ENCODE measurements at regions not wholly inside any gene's neighbourhood (a gene's known extent, or its start where the extent isn't known, plus 50 kb on each side); places are given as distances from the start of the nearest gene placed in this dataset.

GRCh38 chr9:88202321-88202720, 64.0 kb upstream of the SPATA31C2 start:
- WGBS, 2 donors, result 83 to 86% methylated on average over 8 of the region's 8 CpGs
- ATAC-seq (ENCODE audit: low FRiP score), result no peak
- Histone ChIP-seq H3K27me3 (ENCODE audit: control insufficient read depth in 1 of 2, insufficient read depth in 2 of 2, low read length in 1 of 2) (no peaks in the 10 kb centered on the region), H3K4me3 (ENCODE audit: low read length in 2 of 2) (no peak overlapping the region), H3K4me1 (ENCODE audit: control insufficient read depth in 1 of 2, insufficient read depth in 2 of 2, low read length in 2 of 2) (peaks cover 0 to 4% of the 10 kb centered on the region in 2 donors), H3K9me3 (ENCODE audit: control insufficient read depth, low read length) (no peaks in the 10 kb centered on the region), H3K36me3 (ENCODE audit: control insufficient read depth in 1 of 2, insufficient read depth in 2 of 2, low read length in 1 of 2) (no peaks in the 10 kb centered on the region), H3K27ac (ENCODE audit: low read depth in 1 of 2, low read length in 2 of 2) (no peak overlapping the region)
- no peak for DNase-seq
- intact Hi-C loops (cut with DNase I), result no loop called here

- Histone ChIP-seq H3K4me1 (ENCODE audit: control insufficient read depth in 1 of 2, insufficient read depth in 2 of 2, low read length in 2 of 2) (peaks cover 0 to 4% of the 10 kb centered on the region in 2 donors), H3K9me3 (ENCODE audit: control insufficient read depth, low read length) (no peaks in the 10 kb centered on the region), H3K4me3 (ENCODE audit: low read length in 2 of 2) (peak overlapping the region; percentile 30 to 54), H3K27ac (ENCODE audit: low read depth in 1 of 2, low read length in 2 of 2) (no peak overlapping the region), H3K36me3 (ENCODE audit: control insufficient read depth in 1 of 2, insufficient read depth in 2 of 2, low read length in 1 of 2) (no peaks in the 10 kb centered on the region), H3K27me3 (ENCODE audit: control insufficient read depth in 1 of 2, insufficient read depth in 2 of 2, low read length in 1 of 2) (no peaks in the 10 kb centered on the region)
- WGBS, 2 donors, result 25 to 36% methylated on average over 7 of the region's 7 CpGs
- DNase-seq, result peak in 1 of 2 donors; percentile 66
- intact Hi-C loops (cut with DNase I), result loop anchor here (5.0 to 10.0 kb wide), 3 partner anchors 59 to 386 kb away; partner anchors contain the start of gene SPIN1 (in 1 of the 2)
- ATAC-seq (ENCODE audit: low FRiP score), result no peak
Observed at GRCh38 chr9:88198341-88198807, 60.1 kb upstream of the SPATA31C2 start.

GRCh38 chr9:88197781-88198340, 59.6 kb upstream of the SPATA31C2 start:
- Histone ChIP-seq H3K27ac (ENCODE audit: low read depth in 1 of 2, low read length in 2 of 2) (no peak overlapping the region), H3K36me3 (ENCODE audit: control insufficient read depth in 1 of 2, insufficient read depth in 2 of 2, low read length in 1 of 2) (no peaks in the 10 kb centered on the region), H3K4me3 (ENCODE audit: low read length in 2 of 2) (peak overlapping the region; percentile 26 to 30), H3K4me1 (ENCODE audit: control insufficient read depth in 1 of 2, insufficient read depth in 2 of 2, low read length in 2 of 2) (peaks cover 0 to 4% of the 10 kb centered on the region in 2 donors), H3K27me3 (ENCODE audit: control insufficient read depth in 1 of 2, insufficient read depth in 2 of 2, low read length in 1 of 2) (no peaks in the 10 kb centered on the region), H3K9me3 (ENCODE audit: control insufficient read depth, low read length) (no peaks in the 10 kb centered on the region)
- 22 to 24% methylated on average over 4 of the region's 4 CpGs for WGBS, 2 donors
- DNase-seq, result no peak
- intact Hi-C loops (cut with DNase I), result loop anchor here (5.0 to 10.0 kb wide), 3 partner anchors 59 to 387 kb away; partner anchors contain the start of gene SPIN1 (in 1 of the 2)
- ATAC-seq (ENCODE audit: low FRiP score), result no peak

GRCh38 chr9:88197016-88197415, 58.7 kb upstream of the SPATA31C2 start:
- H3K36me3 ChIP-seq (ENCODE audit: control insufficient read depth in 1 of 2, insufficient read depth in 2 of 2, low read length in 1 of 2), result no peaks in the 10 kb centered on the region
- H3K27ac ChIP-seq (ENCODE audit: low read depth in 1 of 2, low read length in 2 of 2), result no peak overlapping the region
- H3K4me1 ChIP-seq (ENCODE audit: control insufficient read depth in 1 of 2, insufficient read depth in 2 of 2, low read length in 2 of 2), result peaks cover 0 to 4% of the 10 kb centered on the region in 2 donors
- H3K27me3 ChIP-seq (ENCODE audit: control insufficient read depth in 1 of 2, insufficient read depth in 2 of 2, low read length in 1 of 2), result no peaks in the 10 kb centered on the region
- intact Hi-C loops (cut with DNase I), result loop anchor here (5.0 to 10.0 kb wide), 3 partner anchors 60 to 388 kb away; partner anchors contain the start of gene SPIN1 (in 1 of the 2)
- H3K4me3 ChIP-seq (ENCODE audit: low read length in 2 of 2), result no peak overlapping the region
- DNase-seq (peak in 1 of 2 donors; percentile 67), ATAC-seq (ENCODE audit: low FRiP score) (no peak)
- 38 to 50% methylated on average over 3 of the region's 3 CpGs for WGBS, 2 donors
- no peaks in the 10 kb centered on the region for H3K9me3 ChIP-seq (ENCODE audit: control insufficient read depth, low read length)

- intact Hi-C loops (cut with DNase I), result loop anchor here (5.0 to 10.0 kb wide), 3 partner anchors 61 to 389 kb away; partner anchors contain the start of gene SPIN1 (in 1 of the 2)
- Histone ChIP-seq H3K36me3 (ENCODE audit: control insufficient read depth in 1 of 2, insufficient read depth in 2 of 2, low read length in 1 of 2) (no peaks in the 10 kb centered on the region), H3K4me3 (ENCODE audit: low read length in 2 of 2) (no peak overlapping the region), H3K27ac (ENCODE audit: low read depth in 1 of 2, low read length in 2 of 2) (no peak overlapping the region), H3K9me3 (ENCODE audit: control insufficient read depth, low read length) (no peaks in the 10 kb centered on the region), H3K4me1 (ENCODE audit: control insufficient read depth in 1 of 2, insufficient read depth in 2 of 2, low read length in 2 of 2) (peaks cover 0 to 4% of the 10 kb centered on the region in 2 donors), H3K27me3 (ENCODE audit: control insufficient read depth in 1 of 2, insufficient read depth in 2 of 2, low read length in 1 of 2) (no peaks in the 10 kb centered on the region)
- ATAC-seq (ENCODE audit: low FRiP score) (no peak), DNase-seq (no peak)
- 91 to 93% methylated on average over 5 of the region's 5 CpGs for WGBS, 2 donors
Observed at GRCh38 chr9:88196142-88196790, 58.0 kb upstream of the SPATA31C2 start.

GRCh38 chr9:88193766-88194165, 55.5 kb upstream of the SPATA31C2 start:
- WGBS, 2 donors, result 8 to 9% methylated on average over 6 of the region's 6 CpGs
- peak; percentile 82 for ATAC-seq (ENCODE audit: low FRiP score)
- Histone ChIP-seq H3K9me3 (ENCODE audit: control insufficient read depth, low read length) (peaks cover 1% of the 10 kb centered on the region), H3K4me3 (ENCODE audit: low read length in 2 of 2) (no peak overlapping the region), H3K4me1 (ENCODE audit: control insufficient read depth in 1 of 2, insufficient read depth in 2 of 2, low read length in 2 of 2) (peaks cover 0 to 4% of the 10 kb centered on the region in 2 donors), H3K36me3 (ENCODE audit: control insufficient read depth in 1 of 2, insufficient read depth in 2 of 2, low read length in 1 of 2) (no peaks in the 10 kb centered on the region), H3K27me3 (ENCODE audit: control insufficient read depth in 1 of 2, insufficient read depth in 2 of 2, low read length in 1 of 2) (no peaks in the 10 kb centered on the region), H3K27ac (ENCODE audit: low read depth in 1 of 2, low read length in 2 of 2) (peak overlapping the region; percentile 40 to 73)
- intact Hi-C loops (cut with DNase I), result loop anchor here (5.0 to 10.0 kb wide), 3 partner anchors 191 to 391 kb away; partner anchors contain the start of gene SPIN1 (in 2 of the 2)
- no peak for DNase-seq

GRCh38 chr9:88191456-88191855, 53.2 kb upstream of the SPATA31C2 start:
- H3K27ac ChIP-seq (ENCODE audit: low read depth in 1 of 2, low read length in 2 of 2), result no peak overlapping the region
- 14 to 18% methylated on average over 2 of the region's 2 CpGs for WGBS, 2 donors
- H3K36me3 ChIP-seq (ENCODE audit: control insufficient read depth in 1 of 2, insufficient read depth in 2 of 2, low read length in 1 of 2), result no peaks in the 10 kb centered on the region
- H3K9me3 ChIP-seq (ENCODE audit: control insufficient read depth, low read length), result peaks cover 1% of the 10 kb centered on the region
- ATAC-seq (ENCODE audit: low FRiP score), result no peak
- no peak for DNase-seq
- H3K4me1 ChIP-seq (ENCODE audit: control insufficient read depth in 1 of 2, insufficient read depth in 2 of 2, low read length in 2 of 2), result no peaks in the 10 kb centered on the region
- no peak overlapping the region for H3K4me3 ChIP-seq (ENCODE audit: low read length in 2 of 2)
- H3K27me3 ChIP-seq (ENCODE audit: control insufficient read depth in 1 of 2, insufficient read depth in 2 of 2, low read length in 1 of 2), result no peaks in the 10 kb centered on the region
- intact Hi-C loops (cut with DNase I), result loop anchor here (5.0 to 10.0 kb wide), 3 partner anchors 193 to 393 kb away; partner anchors contain the start of gene SPIN1 (in 2 of the 2)

- 89 to 98% methylated on average over 1 of the region's 1 CpG for WGBS, 2 donors
Observed at GRCh38 chr9:88189371-88189770, 51.1 kb upstream of the SPATA31C2 start.

More at GRCh38 chr9:88189371-88189770, 51.1 kb upstream of the SPATA31C2 start:
- no peak for DNase-seq
- intact Hi-C loops (cut with DNase I), result no loop called here
- Histone ChIP-seq H3K36me3 (ENCODE audit: control insufficient read depth in 1 of 2, insufficient read depth in 2 of 2, low read length in 1 of 2) (no peaks in the 10 kb centered on the region), H3K4me1 (ENCODE audit: control insufficient read depth in 1 of 2, insufficient read depth in 2 of 2, low read length in 2 of 2) (no peaks in the 10 kb centered on the region), H3K27ac (ENCODE audit: low read depth in 1 of 2, low read length in 2 of 2) (no peak overlapping the region), H3K9me3 (ENCODE audit: control insufficient read depth, low read length) (peaks cover 1% of the 10 kb centered on the region), H3K4me3 (ENCODE audit: low read length in 2 of 2) (no peak overlapping the region), H3K27me3 (ENCODE audit: control insufficient read depth in 1 of 2, insufficient read depth in 2 of 2, low read length in 1 of 2) (no peaks in the 10 kb centered on the region)
- ATAC-seq (ENCODE audit: low FRiP score), result no peak

Data from aorta (tissue), 5 donors.